B cell (primary cell): ENCODE measurements at regions not wholly inside any gene's neighbourhood (a gene's known extent, or its start where the extent isn't known, plus 50 kb on each side); places are given as distances from the start of the nearest gene placed in this dataset.

Source experiments
- ATAC-seq: fragments of 200-7000 bp; cut with Tn5 transposase; one replicate; pipeline ENCODE4 v1.10.0; 2021; ENCODE audit warnings: low read depth, mild to moderate bottlenecking, moderate number of reproducible peaks, moderate library complexity
- CTCF ChIA-PET: fragments of 350-600 bp; sonication (Branson Sonifier 250); formaldehyde crosslinking; loops from one replicate; lab custom pipeline; 2021; ENCODE audit warnings: antibody characterized with exemption, inconsistent platforms; lab: Charles Lee
- POLR2A ChIA-PET: fragments of 350-600 bp; sonication (Branson Sonifier 250); formaldehyde crosslinking; loops from one replicate; lab custom pipeline; 2021; ENCODE audit warnings: antibody characterized with exemption; lab: Charles Lee
- DNase-seq: peaks from one replicate; pipeline ENCODE4 v3.0.0; 2013
- H2AFZ ChIP-seq: 2 replicates; pipeline ENCODE4 v1.6.1; 2012; ENCODE audit warnings: mild to moderate bottlenecking, low read depth, low read length; ENCODE audit not compliant: insufficient read depth, poor library complexity, severe bottlenecking
- H3K27ac ChIP-seq, 2 donors: 1 replicate in 1 of 2; 2 replicates in 1 of 2; pipeline ENCODE4 v1.5.1; 2012 to 2013; ENCODE audit warnings: low read length in 2 of 2, mild to moderate bottlenecking in 2 of 2, moderate library complexity in 1 of 2
- H3K27me3 ChIP-seq, 4 experiments: fragments of 200-600 bp in 1 of 4; sonication (generic) in 1 of 4; replicated peaks in 1 of 4; 1 replicate in 2 of 4; 2 replicates in 2 of 4; pipeline versions ENCODE4 v1.6.1 to v1.7.0; 2013 to 2016; ENCODE audit warnings: low read length in 3 of 4, mild to moderate bottlenecking in 2 of 4, mixed read lengths in 1 of 4, moderate library complexity in 1 of 4; ENCODE audit not compliant: insufficient read depth in 4 of 4, control insufficient read depth in 3 of 4; ENCODE audit errors: control extremely low read depth in 1 of 4
- H3K36me3 ChIP-seq, 2 experiments: replicated peaks in 1 of 2; 1 replicate in 1 of 2; 2 replicates in 1 of 2; pipeline versions ENCODE4 v1.6.1 to v1.7.1; 2013; ENCODE audit warnings: low read length in 1 of 2; ENCODE audit not compliant: insufficient read depth in 2 of 2, control insufficient read depth in 1 of 2; ENCODE audit errors: control extremely low read depth in 1 of 2, extremely low read depth in 1 of 2
- H3K4me1 ChIP-seq, 2 donors: fragments of 200-600 bp in 1 of 2; sonication (generic) in 1 of 2; 1 replicate in 1 of 2; 2 replicates in 1 of 2; pipeline versions ENCODE4 v1.5.1 to v1.6.1; 2013 to 2017; ENCODE audit warnings: low read length in 2 of 2; ENCODE audit not compliant: control insufficient read depth in 2 of 2, insufficient read depth in 2 of 2
- H3K4me2 ChIP-seq: replicated peaks from 2 replicates; pipeline ENCODE3; 2012; ENCODE audit warnings: mild to moderate bottlenecking, low read depth, low read length; ENCODE audit not compliant: poor library complexity, severe bottlenecking
- H3K4me3 ChIP-seq, 5 experiments: fragments of 200-600 bp in 1 of 5; sonication (generic) in 1 of 5; 1 replicate in 3 of 5; 2 replicates in 2 of 5; pipeline versions ENCODE4 v1.5.1 to v1.7.0; 2011 to 2016; ENCODE audit warnings: low read length in 4 of 5, mild to moderate bottlenecking in 4 of 5, low read depth in 2 of 5, control low read depth in 1 of 5, moderate library complexity in 1 of 5; ENCODE audit not compliant: insufficient read depth in 1 of 5; ENCODE audit errors: control extremely low read depth in 1 of 5, extremely low read depth in 1 of 5
- H3K79me2 ChIP-seq: fragments of 200-600 bp; sonication (generic); one replicate; pipeline ENCODE4 v1.6.0; 2016; ENCODE audit warnings: low read length; ENCODE audit not compliant: control insufficient read depth, insufficient read depth
- H3K9ac ChIP-seq: fragments of 200-600 bp; sonication (generic); 2 replicates; pipeline ENCODE4 v1.6.1; 2017; ENCODE audit warnings: mild to moderate bottlenecking, low read length, moderate library complexity
- H3K9me3 ChIP-seq, 3 donors: one replicate each; pipeline versions ENCODE4 v1.6.1 to v1.7.1; 2013; ENCODE audit warnings: low read length in 2 of 3; ENCODE audit not compliant: control insufficient read depth in 2 of 3, insufficient read depth in 1 of 3; ENCODE audit errors: control extremely low read depth in 1 of 3
- H4K20me1 ChIP-seq: 2 replicates; pipeline ENCODE4 v1.6.0; 2012; ENCODE audit warnings: mild to moderate bottlenecking, low read length; ENCODE audit not compliant: insufficient read depth, control insufficient read depth, poor library complexity, severe bottlenecking
- H3K27ac Mint-ChIP-seq: one replicate; pipeline ENCODE4 v1.8.0; 2021; ENCODE audit warnings: mixed read lengths
- H3K27me3 Mint-ChIP-seq: one replicate; pipeline ENCODE4 v1.8.0; 2021; ENCODE audit warnings: mixed read lengths
- H3K4me1 Mint-ChIP-seq: one replicate; pipeline ENCODE4 v1.8.0; 2021; ENCODE audit warnings: mixed read lengths
- H3K4me3 Mint-ChIP-seq: one replicate; pipeline ENCODE4 v1.8.0; 2021; ENCODE audit warnings: mixed read lengths
- H3K9me3 Mint-ChIP-seq: one replicate; pipeline ENCODE4 v1.8.0; 2022; ENCODE audit warnings: mixed read lengths; ENCODE audit not compliant: insufficient read depth
- EZH2 ChIP-seq: IDR thresholded peaks from 2 replicates; pipeline ENCODE4 v1.6.1; 2012; ENCODE audit warnings: borderline replicate concordance, low read depth, mild to moderate bottlenecking, moderate library complexity, low read length; ENCODE audit not compliant: insufficient read depth, poor library complexity, severe bottlenecking
- WGBS: methylation state at CpG from one replicate; pipeline ENCODE4 v1.1.5; 2013; ENCODE audit warnings: missing lambda C conversion rate; ENCODE audit not compliant: insufficient coverage; 5-methylcytosine and 5-hydroxymethylcytosine counted together
- intact Hi-C: fragments of 100-400 bp; cut with micrococcal nuclease; formaldehyde crosslinking; loops from one replicate; pipeline ENCODE4 v1.10.0; 2022
- TF ChIP-seq, protein P1 (sequence below): fragments of 200-600 bp; IDR thresholded peaks from one replicate; pipeline ENCODE4 v1.8.0; 2022; ENCODE audit warnings: antibody characterized with exemption, mild to moderate bottlenecking

DNA sequence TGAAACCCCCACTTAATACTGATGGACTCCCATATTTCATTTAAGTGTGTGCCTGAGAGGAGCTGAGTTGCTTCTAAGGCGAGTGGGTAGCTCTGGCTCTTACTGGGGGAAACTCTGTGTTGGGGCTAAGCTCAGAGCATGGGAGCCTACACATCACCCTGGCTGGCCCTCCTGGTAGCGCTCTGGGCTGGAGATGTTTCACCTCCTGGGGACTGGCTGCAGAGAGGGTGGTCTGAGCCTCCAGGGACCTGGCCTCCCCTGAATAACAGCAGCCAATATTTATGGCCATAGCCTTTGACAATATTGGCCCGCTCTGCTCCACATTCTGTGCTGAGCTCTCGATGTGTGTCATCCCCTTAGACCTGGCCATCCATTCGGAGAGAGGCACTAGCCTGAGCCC, 316.5 kb downstream of the ZNF536 start:
- Histone ChIP-seq H3K27me3 (peaks cover 0 to 12% (median 0%) of the 10 kb centered on the region in 4 experiments), H2AFZ (no peak overlapping the region), H3K36me3 (no peaks in the 10 kb centered on the region), H3K9me3 (peaks cover 0 to 8% (median 0%) of the 10 kb centered on the region in 3 donors), H3K9ac (no peak overlapping the region), H3K4me3 (no peak overlapping the region), H4K20me1 (no peaks in the 10 kb centered on the region), H3K79me2 (no peaks in the 10 kb centered on the region), H3K27ac (no peak overlapping the region), H3K4me1 (no peaks in the 10 kb centered on the region), H3K4me2 (no peak overlapping the region)
- POLR2A ChIA-PET: no interaction called here
- 92% methylated on average over 5 of the region's 5 CpGs for WGBS
- CTCF ChIA-PET: no interaction called here
- no peak overlapping the region for H3K4me3 Mint-ChIP-seq
- no peak for DNase-seq
- no peak for TF ChIP-seq EZH2
- TF ChIP-seq, protein P1, sequence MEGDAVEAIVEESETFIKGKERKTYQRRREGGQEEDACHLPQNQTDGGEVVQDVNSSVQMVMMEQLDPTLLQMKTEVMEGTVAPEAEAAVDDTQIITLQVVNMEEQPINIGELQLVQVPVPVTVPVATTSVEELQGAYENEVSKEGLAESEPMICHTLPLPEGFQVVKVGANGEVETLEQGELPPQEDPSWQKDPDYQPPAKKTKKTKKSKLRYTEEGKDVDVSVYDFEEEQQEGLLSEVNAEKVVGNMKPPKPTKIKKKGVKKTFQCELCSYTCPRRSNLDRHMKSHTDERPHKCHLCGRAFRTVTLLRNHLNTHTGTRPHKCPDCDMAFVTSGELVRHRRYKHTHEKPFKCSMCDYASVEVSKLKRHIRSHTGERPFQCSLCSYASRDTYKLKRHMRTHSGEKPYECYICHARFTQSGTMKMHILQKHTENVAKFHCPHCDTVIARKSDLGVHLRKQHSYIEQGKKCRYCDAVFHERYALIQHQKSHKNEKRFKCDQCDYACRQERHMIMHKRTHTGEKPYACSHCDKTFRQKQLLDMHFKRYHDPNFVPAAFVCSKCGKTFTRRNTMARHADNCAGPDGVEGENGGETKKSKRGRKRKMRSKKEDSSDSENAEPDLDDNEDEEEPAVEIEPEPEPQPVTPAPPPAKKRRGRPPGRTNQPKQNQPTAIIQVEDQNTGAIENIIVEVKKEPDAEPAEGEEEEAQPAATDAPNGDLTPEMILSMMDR: no peak
- intact Hi-C loops: no loop called here
- H3K27me3 Mint-ChIP-seq: peaks cover 43% of the 10 kb centered on the region
- no peak overlapping the region for H3K27ac Mint-ChIP-seq
- no peak for ATAC-seq
- no peaks in the 10 kb centered on the region for H3K4me1 Mint-ChIP-seq
- no peaks in the 10 kb centered on the region for H3K9me3 Mint-ChIP-seq

DNA sequence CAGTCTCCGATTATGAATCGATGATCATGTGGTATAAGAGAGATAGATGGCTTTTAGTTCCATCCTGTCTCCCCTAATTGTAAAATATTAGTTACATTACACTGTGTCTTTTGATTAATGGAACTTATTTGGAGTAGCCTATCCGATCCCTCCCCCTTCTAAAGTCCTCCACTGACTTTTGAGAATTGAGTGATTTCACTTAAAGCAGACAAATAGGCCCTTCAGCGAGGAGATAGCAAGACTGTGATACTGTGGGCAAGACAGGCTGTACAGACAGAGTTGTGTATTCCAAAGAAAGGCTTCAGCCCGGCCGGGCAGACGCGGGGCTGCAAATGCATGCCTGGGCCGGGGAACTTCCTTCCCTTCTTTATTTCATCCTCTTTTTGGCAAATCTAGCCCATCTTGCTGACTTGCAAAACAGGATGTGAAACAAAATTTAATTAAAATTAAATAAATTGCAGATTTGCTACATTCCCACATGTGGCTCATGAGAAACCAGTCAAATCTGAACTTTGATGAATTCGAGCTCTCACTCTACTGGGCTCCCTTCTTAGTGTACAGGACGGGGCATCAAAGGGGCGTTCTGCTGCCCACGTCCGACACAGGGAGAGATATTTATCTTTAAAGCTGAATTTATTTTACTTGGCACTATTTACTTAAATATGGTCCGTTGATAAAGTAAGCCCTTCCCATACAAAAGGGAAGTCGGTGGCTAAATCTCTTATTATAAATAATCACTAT, 314.8 kb downstream of the ZNF536 start:
- intact Hi-C loops: no loop called here
- no peaks in the 10 kb centered on the region for H3K36me3 ChIP-seq
- Mint-ChIP-seq H3K9me3 (no peaks in the 10 kb centered on the region), H3K27ac (no peak overlapping the region), H3K4me3 (no peak overlapping the region), H3K27me3 (peaks cover 28% of the 10 kb centered on the region), H3K4me1 (no peaks in the 10 kb centered on the region)
- H3K4me3 ChIP-seq: no peak overlapping the region
- TF ChIP-seq EZH2: no peak
- TF ChIP-seq, protein P1: no peak
- ATAC-seq: no peak
- H3K9me3 ChIP-seq: peaks cover 0 to 7% (median 0%) of the 10 kb centered on the region in 3 donors
- H2AFZ ChIP-seq: no peak overlapping the region
- WGBS: 4% methylated on average over 5 of the region's 16 CpGs
- ChIA-PET CTCF (no interaction called here), POLR2A (no interaction called here)
- H3K27me3 ChIP-seq: peaks cover 0 to 12% (median 0%) of the 10 kb centered on the region in 4 experiments
- no peak for DNase-seq
- H3K4me1 ChIP-seq: no peaks in the 10 kb centered on the region
- no peaks in the 10 kb centered on the region for H4K20me1 ChIP-seq
- H3K9ac ChIP-seq: no peak overlapping the region
- H3K4me2 ChIP-seq: no peak overlapping the region
- no peaks in the 10 kb centered on the region for H3K79me2 ChIP-seq
- H3K27ac ChIP-seq: no peak overlapping the region
